ENCODE measurements at regions not wholly inside any gene's neighbourhood (a gene's known extent, or its start where the extent isn't known, plus 50 kb on each side); places are given as distances from the start of the nearest gene placed in this dataset.

- Histone ChIP-seq H3K27me3 (ENCODE audit: low read depth) (no peaks in the 10 kb centered on the region), H3K4me3 (no peak overlapping the region), H3K36me3 (replicated peaks) (no peaks in the 10 kb centered on the region), H3K4me1 (no peaks in the 10 kb centered on the region), H3K9me3 (no peaks in the 10 kb centered on the region)
- in situ Hi-C loops (cut with MboI; ENCODE audit: low sequenced_read_pairs) = no loop called here
- no peak for DNase-seq (ENCODE audit: low spot score in 2 of 2)
Observed at GRCh38 chr5:143659599-143660238, 152.2 kb upstream of the HMHB1 start.

- DNase-seq (ENCODE audit: low spot score in 2 of 2) = no peak
- no peaks in the 10 kb centered on the region for H3K4me1 ChIP-seq
- no peaks in the 10 kb centered on the region for H3K27me3 ChIP-seq (ENCODE audit: low read depth)
- no peak overlapping the region for H3K4me3 ChIP-seq
- in situ Hi-C loops (cut with MboI; ENCODE audit: low sequenced_read_pairs) = no loop called here
- no peaks in the 10 kb centered on the region for H3K36me3 ChIP-seq (replicated peaks)
- no peaks in the 10 kb centered on the region for H3K9me3 ChIP-seq
Observed at GRCh38 chr5:143658956-143659355, 153.0 kb upstream of the HMHB1 start.

DNA sequence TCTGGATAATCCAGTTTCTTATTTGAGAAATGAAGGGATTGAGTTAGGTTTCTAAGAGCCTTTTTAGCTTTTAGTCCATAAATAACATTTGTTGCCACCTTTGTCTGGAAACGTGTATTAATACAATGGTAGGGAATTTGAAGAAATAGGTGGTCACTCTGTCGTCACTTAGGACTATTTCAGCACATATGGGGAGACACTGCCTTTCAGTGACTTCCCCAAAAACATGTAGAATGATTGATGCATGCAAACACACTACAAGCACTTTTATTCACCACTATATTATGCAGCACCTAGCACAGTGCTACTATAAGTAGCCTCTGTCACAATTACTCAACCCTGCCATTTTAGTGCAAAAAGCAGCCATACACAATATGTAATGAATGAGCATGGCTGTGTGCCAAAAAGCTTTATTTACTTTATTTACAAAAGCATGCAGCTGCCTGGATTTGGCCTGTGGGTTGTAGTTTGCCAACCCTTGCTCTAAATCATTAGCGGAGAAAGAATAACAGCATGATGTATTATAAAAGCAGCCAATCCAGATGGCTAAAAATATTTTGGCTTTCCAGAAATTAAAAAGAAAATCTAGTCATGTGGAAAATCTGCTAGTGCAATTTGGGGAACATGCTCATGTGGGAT lies 154.2 kb upstream of the HMHB1 start:
- H3K36me3 ChIP-seq (replicated peaks) = no peaks in the 10 kb centered on the region
- no peak for DNase-seq (ENCODE audit: low spot score in 2 of 2)
- H3K4me3 ChIP-seq = no peak overlapping the region
- H3K4me1 ChIP-seq = no peaks in the 10 kb centered on the region
- in situ Hi-C loops (cut with MboI; ENCODE audit: low sequenced_read_pairs) = no loop called here
- H3K27me3 ChIP-seq (ENCODE audit: low read depth) = no peaks in the 10 kb centered on the region
- no peaks in the 10 kb centered on the region for H3K9me3 ChIP-seq

DNA sequence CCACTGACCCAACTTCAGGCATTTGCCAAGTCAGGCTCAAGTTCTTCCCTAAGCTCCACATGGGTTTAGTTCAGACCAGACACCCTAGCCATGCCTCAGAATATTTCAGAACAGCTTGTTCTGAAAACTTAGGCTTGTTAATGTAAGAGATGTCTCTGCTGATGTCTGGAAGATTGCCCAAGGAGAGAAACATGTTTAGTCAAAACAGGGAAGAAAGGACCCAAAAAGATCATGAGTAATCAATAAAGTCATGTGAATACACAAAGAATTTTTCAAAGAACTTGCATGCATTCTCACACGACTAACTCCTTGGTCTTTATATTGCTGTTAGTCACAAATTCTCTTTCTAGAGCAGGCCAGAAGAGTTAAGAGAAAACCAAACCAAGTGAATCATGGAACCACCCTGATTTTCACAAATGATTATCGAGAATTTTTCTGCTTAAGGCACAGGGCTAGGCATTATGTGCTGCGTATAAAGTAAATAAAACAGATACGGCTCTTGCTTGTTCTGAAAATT lies 158.1 kb upstream of the HMHB1 start:
- no peak for DNase-seq (ENCODE audit: low spot score in 2 of 2)
- Histone ChIP-seq H3K4me3 (no peak overlapping the region), H3K36me3 (replicated peaks) (no peaks in the 10 kb centered on the region), H3K4me1 (no peaks in the 10 kb centered on the region), H3K27me3 (ENCODE audit: low read depth) (no peaks in the 10 kb centered on the region), H3K9me3 (no peaks in the 10 kb centered on the region)
- in situ Hi-C loops (cut with MboI; ENCODE audit: low sequenced_read_pairs) = no loop called here

- Histone ChIP-seq H3K27me3 (ENCODE audit: low read depth) (no peaks in the 10 kb centered on the region), H3K9me3 (no peaks in the 10 kb centered on the region), H3K4me3 (no peak overlapping the region), H3K36me3 (replicated peaks) (no peaks in the 10 kb centered on the region), H3K4me1 (no peaks in the 10 kb centered on the region)
- in situ Hi-C loops (cut with MboI; ENCODE audit: low sequenced_read_pairs) = no loop called here
- no peak for DNase-seq (ENCODE audit: low spot score in 2 of 2)
Observed at GRCh38 chr5:143653256-143653655, 158.7 kb upstream of the HMHB1 start.

DNA sequence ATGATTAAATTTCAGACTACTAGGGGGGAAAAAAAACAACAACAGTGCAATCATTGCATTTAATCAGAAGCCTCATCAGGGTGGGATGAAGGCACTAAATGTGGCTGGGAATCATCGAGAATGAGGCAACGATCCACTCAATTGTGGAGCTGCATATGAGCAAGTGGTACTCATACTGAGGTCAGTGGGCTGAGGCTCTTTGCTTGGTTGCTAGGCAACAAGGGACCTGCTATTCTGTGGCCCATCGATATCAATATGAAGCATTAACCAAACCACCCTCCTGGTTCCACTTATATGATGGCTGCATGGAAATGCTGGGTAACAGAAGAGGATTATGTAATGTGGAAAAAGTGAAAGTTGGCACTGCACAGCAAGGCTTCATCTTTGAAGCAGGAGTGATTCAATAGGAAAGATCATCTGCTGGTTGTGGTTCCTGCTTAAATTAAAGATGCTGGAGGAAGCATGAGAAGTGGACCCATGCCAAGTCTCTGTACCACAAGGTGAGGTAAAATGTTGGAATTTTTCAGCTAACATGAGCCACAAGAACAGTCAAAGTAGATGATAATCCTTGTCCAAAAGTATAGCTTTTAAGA lies 159.8 kb upstream of the HMHB1 start:
- Histone ChIP-seq H3K4me3 (no peak overlapping the region), H3K27me3 (ENCODE audit: low read depth) (no peaks in the 10 kb centered on the region), H3K4me1 (no peaks in the 10 kb centered on the region), H3K9me3 (no peaks in the 10 kb centered on the region), H3K36me3 (replicated peaks) (no peaks in the 10 kb centered on the region)
- DNase-seq (ENCODE audit: low spot score in 2 of 2) = no peak
- in situ Hi-C loops (cut with MboI; ENCODE audit: low sequenced_read_pairs) = no loop called here

DNA sequence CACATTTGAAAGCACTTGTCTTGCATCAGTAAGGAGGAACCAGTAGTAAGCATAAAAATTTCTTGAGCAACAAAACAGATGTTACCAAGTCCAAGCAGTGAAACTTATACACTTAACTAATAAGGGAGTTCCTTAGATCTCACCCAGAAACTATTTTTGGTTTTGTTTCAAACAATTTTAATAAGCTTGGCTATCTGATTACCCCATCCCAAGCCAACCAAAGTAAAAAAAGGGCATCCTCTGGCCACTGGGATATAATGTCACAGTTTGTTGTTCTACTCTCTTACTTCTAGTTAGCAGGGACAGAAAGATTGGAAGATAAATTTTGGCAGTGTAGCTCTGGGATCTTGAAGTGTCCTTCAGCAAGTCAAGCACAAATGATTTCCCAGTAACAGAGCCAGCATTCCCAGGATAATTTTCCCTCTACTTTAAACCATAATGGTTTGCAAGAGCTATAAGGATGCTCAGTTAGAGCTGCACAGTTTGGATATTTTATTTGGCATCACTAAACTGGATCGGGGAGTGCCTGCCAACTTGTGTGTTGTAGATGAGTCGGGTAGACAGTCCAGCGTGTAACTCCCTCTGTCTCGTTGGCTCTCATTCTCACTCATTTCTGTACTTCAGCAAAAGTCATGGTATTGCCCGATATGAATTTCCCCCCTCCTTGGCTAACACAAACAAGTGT lies 161.9 kb upstream of the HMHB1 start:
- in situ Hi-C loops (cut with MboI; ENCODE audit: low sequenced_read_pairs) = no loop called here

GRCh38 chr5:143648696-143649095 lies 163.3 kb upstream of the HMHB1 start:
- Histone ChIP-seq H3K9me3 (no peaks in the 10 kb centered on the region), H3K4me1 (no peaks in the 10 kb centered on the region), H3K4me3 (no peak overlapping the region), H3K27me3 (ENCODE audit: low read depth) (no peaks in the 10 kb centered on the region), H3K36me3 (replicated peaks) (no peaks in the 10 kb centered on the region)
- in situ Hi-C loops (cut with MboI; ENCODE audit: low sequenced_read_pairs) = no loop called here
- DNase-seq (ENCODE audit: low spot score in 2 of 2) = no peak

More for the DNA sequence above, 161.9 kb upstream of the HMHB1 start:
- Histone ChIP-seq H3K4me3 (no peak overlapping the region), H3K9me3 (no peaks in the 10 kb centered on the region), H3K27me3 (ENCODE audit: low read depth) (no peaks in the 10 kb centered on the region), H3K4me1 (no peaks in the 10 kb centered on the region), H3K36me3 (replicated peaks) (no peaks in the 10 kb centered on the region)
- DNase-seq (ENCODE audit: low spot score in 2 of 2) = no peak

GRCh38 chr5:143646961-143647360 lies 165.0 kb upstream of the HMHB1 start:
- H3K36me3 ChIP-seq (replicated peaks) = no peaks in the 10 kb centered on the region
- no peaks in the 10 kb centered on the region for H3K27me3 ChIP-seq (ENCODE audit: low read depth)
- in situ Hi-C loops (cut with MboI; ENCODE audit: low sequenced_read_pairs) = no loop called here
- no peak overlapping the region for H3K4me3 ChIP-seq
- H3K4me1 ChIP-seq = no peaks in the 10 kb centered on the region
- H3K9me3 ChIP-seq = no peaks in the 10 kb centered on the region
- no peak for DNase-seq (ENCODE audit: low spot score in 2 of 2)

GRCh38 chr5:143645356-143645755 lies 166.6 kb upstream of the HMHB1 start:
- DNase-seq (ENCODE audit: low spot score in 2 of 2) = no peak
- H3K9me3 ChIP-seq = no peaks in the 10 kb centered on the region
- H3K4me1 ChIP-seq = no peaks in the 10 kb centered on the region
- H3K4me3 ChIP-seq = no peak overlapping the region
- in situ Hi-C loops (cut with MboI; ENCODE audit: low sequenced_read_pairs) = no loop called here
- H3K27me3 ChIP-seq (ENCODE audit: low read depth) = no peaks in the 10 kb centered on the region
- H3K36me3 ChIP-seq (replicated peaks) = no peaks in the 10 kb centered on the region

DNA sequence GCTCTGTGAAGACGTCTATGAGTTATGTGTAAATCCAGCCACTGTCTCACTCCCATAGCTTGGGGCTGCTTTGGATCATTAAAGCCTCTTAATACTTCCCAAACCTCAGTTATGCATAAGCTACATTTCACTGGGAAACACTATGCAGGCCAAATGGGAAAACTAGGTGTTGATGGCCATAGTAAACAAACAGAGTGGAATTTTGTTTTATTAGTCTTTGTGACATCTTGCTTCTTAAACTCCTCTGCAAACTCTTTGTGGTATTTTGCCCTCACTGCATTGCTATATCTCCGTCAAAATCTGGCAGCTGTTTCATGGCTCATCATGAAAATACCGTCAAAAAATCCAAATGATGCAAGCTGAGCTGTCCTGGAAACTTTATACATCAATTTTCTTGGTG lies 167.2 kb upstream of the HMHB1 start:
- no peaks in the 10 kb centered on the region for H3K27me3 ChIP-seq (ENCODE audit: low read depth)
- in situ Hi-C loops (cut with MboI; ENCODE audit: low sequenced_read_pairs) = no loop called here
- no peaks in the 10 kb centered on the region for H3K4me1 ChIP-seq
- no peaks in the 10 kb centered on the region for H3K36me3 ChIP-seq (replicated peaks)
- H3K4me3 ChIP-seq = no peak overlapping the region
- no peak for DNase-seq (ENCODE audit: low spot score in 2 of 2)
- no peaks in the 10 kb centered on the region for H3K9me3 ChIP-seq

DNA sequence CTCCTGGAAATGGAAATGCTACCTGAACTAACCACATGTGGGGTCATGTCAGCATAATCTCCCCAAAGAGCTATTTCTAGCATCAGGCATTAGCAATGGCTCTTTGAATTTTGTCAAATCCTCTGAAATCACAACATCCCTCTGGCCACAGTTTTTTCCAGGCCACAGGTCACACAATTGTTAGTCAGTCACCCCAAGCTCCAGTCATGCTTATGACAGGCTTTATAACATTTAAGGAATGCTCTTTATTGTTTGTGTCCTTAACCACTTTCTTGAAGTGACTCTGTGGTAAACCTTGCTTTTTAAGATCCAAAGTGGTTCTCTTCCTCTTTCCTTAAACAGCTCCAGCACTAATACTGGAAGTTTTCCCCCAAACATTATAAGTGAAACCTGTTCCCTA lies 169.2 kb upstream of the HMHB1 start:
- Histone ChIP-seq H3K27me3 (ENCODE audit: low read depth) (no peaks in the 10 kb centered on the region), H3K4me1 (no peaks in the 10 kb centered on the region), H3K9me3 (no peaks in the 10 kb centered on the region), H3K36me3 (replicated peaks) (no peaks in the 10 kb centered on the region), H3K4me3 (no peak overlapping the region)
- in situ Hi-C loops (cut with MboI; ENCODE audit: low sequenced_read_pairs) = no loop called here
- no peak for DNase-seq (ENCODE audit: low spot score in 2 of 2)

- H3K4me3 ChIP-seq = no peak overlapping the region
- in situ Hi-C loops (cut with MboI; ENCODE audit: low sequenced_read_pairs) = no loop called here
- no peaks in the 10 kb centered on the region for H3K36me3 ChIP-seq (replicated peaks)
- no peaks in the 10 kb centered on the region for H3K27me3 ChIP-seq (ENCODE audit: low read depth)
- no peak for DNase-seq (ENCODE audit: low spot score in 2 of 2)
- H3K9me3 ChIP-seq = no peaks in the 10 kb centered on the region
- no peaks in the 10 kb centered on the region for H3K4me1 ChIP-seq
Observed at GRCh38 chr5:143641549-143642355, 170.2 kb upstream of the HMHB1 start.
